Ramos (cell line): ENCODE measurements at regions not wholly inside any gene's neighbourhood (a gene's known extent, or its start where the extent isn't known, plus 50 kb on each side); places are given as distances from the start of the nearest gene placed in this dataset.

Experiments
- in situ Hi-C: fragments of 300-500 bp; cut with MboI; formaldehyde crosslinking; loops from one replicate; pipeline ENCODE4 v1.14.3; 2022; ENCODE audit warnings: low sequenced_read_pairs; ENCODE audit not compliant: unreplicated experiment

GRCh38 chr1:87436534-87436933 lies 107.9 kb downstream of the LMO4 start:
- in situ Hi-C loops: no loop called here

DNA sequence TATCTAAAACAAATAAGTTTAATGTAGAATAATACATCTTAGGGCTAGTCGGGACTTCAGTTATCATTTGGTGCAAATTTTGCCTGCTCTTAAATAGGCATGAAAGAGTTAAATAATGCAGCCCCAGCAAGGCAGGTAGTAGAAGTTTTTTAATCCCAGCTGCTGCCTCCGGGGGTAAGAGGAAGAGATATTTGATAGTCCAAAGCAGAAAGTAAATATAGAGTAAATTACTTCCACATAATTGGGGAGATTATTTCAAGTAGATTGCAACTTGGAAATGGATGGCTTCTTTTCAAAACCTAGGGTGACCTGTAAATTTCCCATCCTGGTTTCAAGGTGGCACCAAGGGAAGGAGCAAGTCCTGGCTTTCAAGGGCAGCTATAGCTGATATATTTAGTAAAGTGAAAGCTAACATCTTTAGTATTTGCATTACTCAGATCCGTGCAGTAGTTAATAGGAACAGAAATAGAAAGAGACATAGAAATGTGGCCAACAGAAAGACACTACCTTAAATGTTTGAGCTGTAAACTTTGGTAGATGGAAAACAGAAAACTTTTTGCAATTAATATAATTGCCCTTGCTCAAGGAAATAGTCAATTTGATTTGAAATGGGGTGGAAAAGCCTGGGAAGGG lies 109.1 kb downstream of the LMO4 start:
- in situ Hi-C loops: no loop called here

DNA sequence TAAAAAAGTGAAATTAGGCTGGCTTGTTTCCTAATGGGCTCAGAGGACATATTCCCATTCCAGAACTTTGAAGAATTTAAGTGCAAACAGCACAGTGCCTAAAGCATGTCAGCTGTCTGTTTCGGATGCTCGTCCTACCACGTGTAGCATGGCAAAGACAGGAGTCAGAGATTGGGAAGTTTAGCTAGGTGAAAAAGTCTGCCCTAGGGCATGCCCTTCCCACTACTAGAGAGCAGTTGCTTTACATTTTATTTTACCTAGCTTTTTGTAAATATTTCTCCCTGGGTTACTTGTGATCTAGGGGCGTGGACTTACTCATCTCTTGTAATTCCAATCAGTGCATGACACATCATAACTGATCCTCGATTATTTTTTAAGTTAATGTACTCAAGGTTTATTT lies 111.1 kb downstream of the LMO4 start:
- in situ Hi-C loops: no loop called here

- in situ Hi-C loops: no loop called here
These were observed 120.8 kb downstream of the LMO4 start for GRCh38 chr1:87449348-87449963.

DNA sequence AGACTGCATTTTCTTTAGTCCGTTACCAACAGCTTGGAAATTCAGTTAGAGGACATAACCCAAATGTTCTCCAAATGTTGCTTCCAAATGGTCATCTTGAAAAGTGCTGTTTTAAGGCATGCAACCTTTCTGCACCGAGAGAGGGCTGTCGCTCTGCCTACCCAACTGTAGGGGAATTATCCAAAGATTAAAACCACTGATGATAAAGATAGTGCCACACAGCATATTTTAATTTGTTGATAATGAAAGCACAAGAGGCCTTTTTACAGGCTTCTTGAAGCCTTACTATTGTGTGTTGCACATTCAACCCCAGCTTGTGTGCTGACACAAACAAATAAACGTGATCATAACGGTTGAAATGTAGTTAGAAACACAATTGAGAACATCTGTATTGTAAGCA lies 121.5 kb downstream of the LMO4 start:
- in situ Hi-C loops: no loop called here

- in situ Hi-C loops: no loop called here
These were observed 122.0 kb downstream of the LMO4 start for GRCh38 chr1:87450615-87451209.

DNA sequence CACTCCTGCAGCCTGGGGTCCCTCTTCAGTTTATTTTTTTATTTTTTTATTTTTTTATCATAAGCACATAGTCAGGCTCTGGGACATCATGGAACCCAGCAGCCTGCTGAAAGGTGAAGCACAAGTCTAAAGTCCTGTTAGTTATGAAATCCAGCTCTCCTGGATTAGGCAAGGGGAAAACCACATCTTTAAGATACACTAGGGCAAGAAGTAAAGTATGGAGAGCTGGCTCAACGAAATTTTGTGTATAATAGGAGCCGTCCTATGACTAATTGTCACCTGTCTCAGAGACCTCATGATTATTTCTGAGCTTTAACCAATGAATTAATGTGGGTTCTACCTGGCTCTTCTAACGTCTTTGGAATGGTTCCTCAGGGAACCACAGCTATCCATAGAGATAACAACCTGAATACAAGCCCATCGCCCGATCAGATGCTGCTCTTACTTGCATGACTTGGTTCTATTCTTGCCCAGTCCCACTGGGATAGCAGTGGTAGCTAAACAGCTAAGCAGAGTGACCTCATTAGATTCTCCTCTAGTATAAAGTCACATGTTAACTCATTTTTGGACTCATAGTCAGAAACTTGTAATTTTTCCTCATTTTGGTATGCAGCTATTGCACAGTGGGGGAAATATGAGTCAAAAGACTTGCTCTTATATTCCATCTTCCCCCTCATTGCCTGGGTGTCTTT lies 122.7 kb downstream of the LMO4 start:
- in situ Hi-C loops: no loop called here

DNA sequence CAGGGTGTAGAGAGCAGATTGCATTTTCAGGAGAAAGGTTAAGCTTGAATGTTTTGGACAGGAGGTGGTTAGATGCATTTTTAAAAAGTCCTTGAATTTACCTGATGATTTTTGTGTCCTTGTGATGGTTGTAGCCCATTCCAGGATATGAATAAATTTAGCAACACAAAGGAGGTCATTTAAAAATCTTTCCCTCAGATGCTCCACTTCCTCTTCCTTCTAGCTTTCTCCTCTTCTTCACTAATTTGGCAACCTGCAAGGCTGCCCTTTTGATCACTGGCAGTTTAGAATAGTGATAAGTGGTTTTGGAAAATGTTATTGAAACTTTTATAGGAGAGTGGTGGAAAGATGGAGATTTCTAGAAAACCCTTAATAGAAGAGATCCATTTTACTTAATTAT lies 124.0 kb downstream of the LMO4 start:
- in situ Hi-C loops: no loop called here

GRCh38 chr1:87457408-87457807 lies 128.7 kb downstream of the LMO4 start:
- in situ Hi-C loops: no loop called here

GRCh38 chr1:87462894-87463293 lies 134.2 kb downstream of the LMO4 start:
- in situ Hi-C loops: no loop called here

GRCh38 chr1:87464022-87464490 lies 135.4 kb downstream of the LMO4 start:
- in situ Hi-C loops: no loop called here

GRCh38 chr1:87466621-87467020 lies 137.9 kb downstream of the LMO4 start:
- in situ Hi-C loops: no loop called here

DNA sequence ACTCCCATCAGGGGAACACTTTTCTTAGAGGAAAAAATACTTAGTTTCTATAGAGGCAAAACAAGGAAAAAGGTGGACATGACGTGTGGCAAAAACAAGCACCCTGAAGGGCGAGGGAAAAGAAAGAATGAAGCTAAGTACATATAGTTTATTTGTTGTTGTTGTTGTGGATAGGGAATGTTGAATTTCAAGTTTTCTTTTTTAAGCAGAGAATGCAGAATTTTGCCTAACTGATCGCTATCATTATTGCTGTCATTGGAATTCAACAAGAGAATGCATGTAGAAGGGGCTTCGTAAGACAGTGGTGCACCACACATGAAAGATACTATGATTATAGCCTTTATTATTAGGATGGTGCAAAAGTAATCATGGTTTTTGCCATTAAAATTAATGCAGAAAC lies 144.0 kb downstream of the LMO4 start:
- in situ Hi-C loops: no loop called here

- in situ Hi-C loops: no loop called here
These were observed 144.6 kb downstream of the LMO4 start for GRCh38 chr1:87473203-87473661.

- in situ Hi-C loops: no loop called here
These were observed 145.4 kb downstream of the LMO4 start for GRCh38 chr1:87474098-87474497.

- in situ Hi-C loops: no loop called here
These were observed 149.6 kb downstream of the LMO4 start for GRCh38 chr1:87478231-87478630.

DNA sequence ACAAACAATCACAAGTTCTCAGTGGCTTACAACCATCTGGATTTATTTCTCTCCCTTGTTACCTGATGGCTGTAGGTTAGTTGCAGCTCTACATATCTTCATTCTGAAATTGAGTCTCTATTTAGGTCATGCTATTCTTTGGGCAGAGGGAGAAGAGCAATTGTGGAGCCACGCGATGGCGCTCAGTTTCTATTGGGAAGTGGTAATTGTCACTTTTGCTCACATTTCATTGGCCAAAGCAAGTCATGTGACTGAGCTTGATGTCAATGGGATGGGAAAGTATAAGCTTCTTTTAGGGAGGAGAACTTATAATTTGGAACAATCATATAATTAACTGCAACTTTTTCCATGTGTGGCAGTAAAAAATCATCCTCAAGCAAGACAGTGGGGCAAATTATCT lies 166.5 kb downstream of the LMO4 start:
- in situ Hi-C loops: no loop called here

DNA sequence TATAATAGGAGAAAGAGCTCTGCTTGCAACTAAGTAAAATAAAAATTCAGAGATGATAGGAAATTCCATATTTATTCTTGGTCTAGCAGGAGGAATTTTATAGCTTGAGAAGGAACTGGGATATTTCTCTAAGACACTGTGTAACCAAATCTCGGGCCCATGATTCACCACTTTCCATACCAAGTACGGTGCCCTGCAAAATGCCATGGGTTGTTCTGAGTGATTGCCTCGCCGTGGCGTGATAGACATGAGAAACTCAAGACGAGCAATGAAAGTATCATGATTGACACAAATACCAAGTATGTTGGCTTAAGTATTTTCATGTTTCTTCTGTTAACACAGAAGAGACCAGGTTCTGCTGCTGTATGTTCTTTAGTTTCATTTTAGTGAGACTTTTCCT lies 167.2 kb downstream of the LMO4 start:
- in situ Hi-C loops: no loop called here

DNA sequence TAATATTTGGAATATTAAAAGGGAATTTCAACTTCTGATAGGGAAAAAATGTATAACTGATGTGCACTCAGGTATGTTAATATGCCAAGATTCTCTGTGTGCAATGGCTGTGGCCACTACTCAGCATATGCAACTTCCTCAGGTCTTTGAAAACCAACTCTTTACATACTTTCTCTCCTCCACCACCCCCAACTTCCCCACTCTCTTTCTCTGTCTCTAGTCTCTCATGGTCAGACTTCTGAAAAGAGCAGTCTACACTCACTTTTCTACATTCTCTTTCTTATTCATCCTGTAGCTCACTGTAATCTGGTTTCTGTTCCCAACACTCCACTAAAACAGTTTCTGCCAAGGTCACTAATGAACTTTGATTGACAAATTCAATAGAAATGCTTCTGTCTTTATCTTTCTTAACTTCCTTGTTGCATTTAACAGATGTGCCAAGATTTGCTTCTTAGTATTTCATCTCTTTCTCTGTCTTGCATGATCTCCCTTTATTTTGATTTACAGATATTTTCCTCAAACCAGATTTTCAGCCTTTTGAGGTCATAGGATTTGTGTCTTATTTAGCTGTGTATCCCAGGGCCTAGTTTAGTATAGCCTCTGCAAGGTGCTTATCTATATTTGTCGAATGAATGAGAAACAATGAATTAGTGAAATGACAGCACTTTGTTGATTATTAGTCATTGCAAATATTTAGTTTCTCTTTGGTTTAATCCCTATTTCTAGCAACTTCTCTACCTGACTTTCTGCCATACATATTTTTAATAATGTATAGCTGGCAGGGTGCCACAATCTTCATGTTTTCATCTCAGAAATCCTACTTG lies 168.9 kb downstream of the LMO4 start:
- in situ Hi-C loops: no loop called here

DNA sequence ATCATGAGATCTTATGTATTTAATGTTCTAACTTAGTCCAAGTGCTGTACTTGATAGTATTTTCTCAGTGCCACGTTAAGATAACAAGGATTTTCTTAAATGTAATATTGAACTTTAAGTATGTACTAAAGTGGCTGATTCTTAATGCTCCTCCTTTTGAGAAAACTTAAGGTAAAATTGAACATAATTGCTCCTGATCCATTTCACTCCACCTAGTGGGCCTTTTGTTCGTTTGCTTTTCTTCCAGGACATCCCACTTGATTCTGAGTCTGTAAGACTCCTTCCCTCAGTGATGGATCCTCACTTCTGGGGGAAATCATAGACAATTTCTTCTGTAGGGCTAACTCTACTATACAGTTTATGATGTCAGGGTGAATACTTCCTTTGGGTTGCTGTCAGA lies 173.1 kb downstream of the LMO4 start:
- in situ Hi-C loops: no loop called here
